GM18951 (cell line): ENCODE measurements at regions not wholly inside any gene's neighbourhood (a gene's known extent, or its start where the extent isn't known, plus 50 kb on each side); places are given as distances from the start of the nearest gene placed in this dataset.

Experiments
- POLR2A ChIP-seq: IDR thresholded peaks from 4 replicates; pipeline ENCODE4 v1.6.1; 2011; ENCODE audit warnings: mild to moderate bottlenecking; ENCODE audit not compliant: insufficient read length, insufficient read depth; ENCODE audit errors: extremely low read depth
- in situ Hi-C: fragments of 300-500 bp; cut with MboI; formaldehyde crosslinking; loops from one replicate; pipeline ENCODE4 v1.12.0; 2022; ENCODE audit warnings: low sequenced_read_pairs, mixed read lengths, inconsistent platforms; ENCODE audit not compliant: unreplicated experiment

GRCh38 chr2:234638966-234639365, 142.1 kb upstream of the ARL4C start:
- no peak for TF ChIP-seq POLR2A
- in situ Hi-C loops, result no loop called here

GRCh38 chr2:234635284-234635683, 138.4 kb upstream of the ARL4C start:
- in situ Hi-C loops, result no loop called here
- TF ChIP-seq POLR2A, result no peak

GRCh38 chr2:234633581-234634230, 136.8 kb upstream of the ARL4C start:
- in situ Hi-C loops, result no loop called here
- no peak for TF ChIP-seq POLR2A

GRCh38 chr2:234632527-234633391, 135.9 kb upstream of the ARL4C start:
- TF ChIP-seq POLR2A, result no peak
- in situ Hi-C loops, result no loop called here

- TF ChIP-seq POLR2A, result no peak
- in situ Hi-C loops, result no loop called here
Observed at GRCh38 chr2:234631646-234632514, 135.0 kb upstream of the ARL4C start.

- in situ Hi-C loops, result no loop called here
- no peak for TF ChIP-seq POLR2A
Observed at GRCh38 chr2:234630801-234631261, 133.9 kb upstream of the ARL4C start.

- in situ Hi-C loops, result no loop called here
- TF ChIP-seq POLR2A, result no peak
Observed at GRCh38 chr2:234629596-234629995, 132.7 kb upstream of the ARL4C start.

GRCh38 chr2:234628953-234629352, 132.1 kb upstream of the ARL4C start:
- in situ Hi-C loops, result no loop called here
- TF ChIP-seq POLR2A, result no peak

GRCh38 chr2:234627308-234627707, 130.4 kb upstream of the ARL4C start:
- no peak for TF ChIP-seq POLR2A
- in situ Hi-C loops, result no loop called here

- in situ Hi-C loops, result no loop called here
- TF ChIP-seq POLR2A, result no peak
Observed at GRCh38 chr2:234626566-234627130, 129.8 kb upstream of the ARL4C start.

- in situ Hi-C loops, result no loop called here
Observed at GRCh38 chr2:234625626-234626250, 128.9 kb upstream of the ARL4C start.

GRCh38 chr2:234623521-234623991, 126.7 kb upstream of the ARL4C start:
- no peak for TF ChIP-seq POLR2A
- in situ Hi-C loops, result no loop called here

More at GRCh38 chr2:234625626-234626250, 128.9 kb upstream of the ARL4C start:
- TF ChIP-seq POLR2A, result no peak
